ENCODE measurements at regions not wholly inside any gene's neighbourhood (a gene's known extent, or its start where the extent isn't known, plus 50 kb on each side); places are given as distances from the start of the nearest gene placed in this dataset.

DNA sequence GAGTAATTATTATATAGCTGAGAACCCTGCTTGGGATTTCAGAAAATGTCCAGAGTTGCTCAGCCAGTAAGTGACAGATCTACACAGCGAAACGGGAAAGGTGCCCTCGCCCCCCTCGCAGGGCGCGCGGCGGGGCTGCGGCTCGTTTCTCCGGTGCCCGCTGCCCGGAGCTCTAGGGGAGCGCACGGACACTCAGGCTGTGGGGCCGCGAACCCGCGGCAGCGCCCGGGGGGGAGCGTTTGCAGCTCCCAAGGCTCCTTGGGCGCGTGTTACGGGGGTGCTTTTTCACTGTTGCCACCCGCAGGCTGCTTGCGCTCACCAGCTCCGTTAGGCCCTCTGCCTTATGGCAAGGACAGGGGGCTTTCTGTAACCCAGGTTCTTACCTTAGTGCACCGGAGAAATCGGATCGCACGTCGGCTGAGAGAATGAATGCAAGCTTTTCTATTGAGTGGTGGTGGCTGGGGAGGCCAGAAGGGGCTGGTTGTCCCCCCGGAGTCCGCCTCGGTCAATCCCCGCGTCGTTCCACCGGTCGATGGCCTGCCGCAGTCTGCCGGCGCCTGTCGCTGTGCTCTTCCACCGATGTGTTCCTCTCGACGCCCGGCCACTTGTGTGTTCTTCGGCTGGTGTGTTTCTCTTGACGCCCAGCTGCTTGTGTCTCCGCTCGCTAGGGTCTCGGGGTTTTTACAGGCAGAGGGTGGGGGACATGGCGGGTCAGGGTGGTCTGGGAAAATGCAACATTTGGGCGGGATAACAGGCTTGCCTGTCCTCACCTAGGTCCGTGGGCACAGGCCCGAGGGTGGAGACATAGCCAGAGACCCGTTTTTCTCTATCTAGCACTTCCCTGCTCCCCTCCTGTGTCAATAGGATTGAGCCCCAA, 758.8 kb upstream of the DDX18 start:
- H3K9me3 ChIP-seq (ENCODE audit: control insufficient read depth, insufficient read depth, low read depth, low read length): no peaks in the 10 kb centered on the region
- no peak overlapping the region for H3K4me3 ChIP-seq (replicated peaks in 1 of 4; ENCODE audit: control extremely low read depth in 1 of 4, insufficient read depth in 1 of 4, low read depth in 3 of 4, low read length in 4 of 4)
- TF ChIP-seq, protein P1, sequence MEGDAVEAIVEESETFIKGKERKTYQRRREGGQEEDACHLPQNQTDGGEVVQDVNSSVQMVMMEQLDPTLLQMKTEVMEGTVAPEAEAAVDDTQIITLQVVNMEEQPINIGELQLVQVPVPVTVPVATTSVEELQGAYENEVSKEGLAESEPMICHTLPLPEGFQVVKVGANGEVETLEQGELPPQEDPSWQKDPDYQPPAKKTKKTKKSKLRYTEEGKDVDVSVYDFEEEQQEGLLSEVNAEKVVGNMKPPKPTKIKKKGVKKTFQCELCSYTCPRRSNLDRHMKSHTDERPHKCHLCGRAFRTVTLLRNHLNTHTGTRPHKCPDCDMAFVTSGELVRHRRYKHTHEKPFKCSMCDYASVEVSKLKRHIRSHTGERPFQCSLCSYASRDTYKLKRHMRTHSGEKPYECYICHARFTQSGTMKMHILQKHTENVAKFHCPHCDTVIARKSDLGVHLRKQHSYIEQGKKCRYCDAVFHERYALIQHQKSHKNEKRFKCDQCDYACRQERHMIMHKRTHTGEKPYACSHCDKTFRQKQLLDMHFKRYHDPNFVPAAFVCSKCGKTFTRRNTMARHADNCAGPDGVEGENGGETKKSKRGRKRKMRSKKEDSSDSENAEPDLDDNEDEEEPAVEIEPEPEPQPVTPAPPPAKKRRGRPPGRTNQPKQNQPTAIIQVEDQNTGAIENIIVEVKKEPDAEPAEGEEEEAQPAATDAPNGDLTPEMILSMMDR (conservative IDR thresholded peaks at IDR 0.05 in 1 of 2, IDR thresholded peaks at IDR 0.05 in 1 of 2; ENCODE audit: low read depth in 1 of 2, low read length in 2 of 2): no peak
- no peak for TF ChIP-seq EZH2 (IDR thresholded peaks at IDR 0.05; ENCODE audit: low read length, missing control alignments)
- no peak overlapping the region for H3K9ac ChIP-seq (ENCODE audit: insufficient read depth, low read length)
- H3K4me1 ChIP-seq (ENCODE audit: control insufficient read depth, extremely low read depth, insufficient read depth, low read length): no peaks in the 10 kb centered on the region
- H3K27me3 ChIP-seq (ENCODE audit: control insufficient read depth, insufficient read depth, low read length): no peaks in the 10 kb centered on the region
- no peak overlapping the region for H3K27ac ChIP-seq (ENCODE audit: insufficient read depth, low read length)
- H3K36me3 ChIP-seq (ENCODE audit: control insufficient read depth, insufficient read depth, low read length): no peaks in the 10 kb centered on the region
- H3K79me2 ChIP-seq (ENCODE audit: control insufficient read depth, insufficient read depth, low read length): no peaks in the 10 kb centered on the region
- DNase-seq (ENCODE audit: low read depth in 2 of 2): no peak
- H2AFZ ChIP-seq (ENCODE audit: low read length): no peak overlapping the region
- H4K20me1 ChIP-seq (ENCODE audit: control insufficient read depth, extremely low read depth, insufficient read depth, low read length): no peaks in the 10 kb centered on the region
- H3K4me2 ChIP-seq (ENCODE audit: extremely low read depth, insufficient read depth, low read length): no peak overlapping the region

DNA sequence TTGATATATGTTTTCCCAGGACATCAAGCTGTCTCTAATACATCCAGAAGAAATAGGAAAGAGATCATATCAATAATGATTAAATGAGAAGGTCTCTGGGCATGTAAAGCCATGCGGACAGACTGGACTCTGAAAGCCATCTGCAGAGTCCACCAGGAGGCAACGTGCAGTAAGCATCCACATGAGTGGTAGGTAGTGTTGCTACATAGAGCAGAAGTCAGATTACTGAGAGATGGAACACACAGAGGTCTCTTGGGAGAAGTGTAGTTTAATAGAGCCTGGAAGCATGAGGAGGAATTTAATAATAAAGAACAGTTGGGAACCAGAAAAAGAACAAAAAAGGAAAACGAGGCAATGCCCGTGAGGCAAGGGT, 758.1 kb upstream of the DDX18 start:
- DNase-seq (ENCODE audit: low read depth in 2 of 2): no peak

DNA sequence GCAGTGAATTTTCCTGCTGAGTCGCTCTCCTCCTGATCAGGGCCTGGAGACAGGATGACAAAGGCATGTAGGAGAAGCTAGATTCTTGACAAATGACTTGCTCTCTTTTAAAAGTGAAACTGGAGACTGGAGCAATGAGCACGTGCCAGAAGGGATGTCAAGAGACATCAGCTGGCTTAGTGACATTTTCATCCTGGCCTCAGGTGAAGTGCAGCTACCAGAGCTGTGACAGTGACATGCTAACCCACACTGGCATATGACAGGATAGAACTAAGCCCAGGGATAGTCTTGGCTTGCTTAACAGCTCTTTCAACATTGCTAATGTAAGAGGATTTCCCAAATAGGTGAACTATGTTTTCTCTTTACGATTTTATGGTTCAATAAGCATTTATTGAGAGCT, 757.5 kb upstream of the DDX18 start:
- no peaks in the 10 kb centered on the region for H3K4me1 ChIP-seq (ENCODE audit: control insufficient read depth, extremely low read depth, insufficient read depth, low read length)
- H3K4me3 ChIP-seq (replicated peaks in 1 of 4; ENCODE audit: control extremely low read depth in 1 of 4, insufficient read depth in 1 of 4, low read depth in 3 of 4, low read length in 4 of 4): no peak overlapping the region
- no peak overlapping the region for H3K4me2 ChIP-seq (ENCODE audit: extremely low read depth, insufficient read depth, low read length)
- H3K9ac ChIP-seq (ENCODE audit: insufficient read depth, low read length): no peak overlapping the region
- H4K20me1 ChIP-seq (ENCODE audit: control insufficient read depth, extremely low read depth, insufficient read depth, low read length): no peaks in the 10 kb centered on the region
- TF ChIP-seq, protein P1 (conservative IDR thresholded peaks at IDR 0.05 in 1 of 2, IDR thresholded peaks at IDR 0.05 in 1 of 2; ENCODE audit: low read depth in 1 of 2, low read length in 2 of 2): no peak
- no peak for TF ChIP-seq EZH2 (IDR thresholded peaks at IDR 0.05; ENCODE audit: low read length, missing control alignments)
- no peak overlapping the region for H3K27ac ChIP-seq (ENCODE audit: insufficient read depth, low read length)
- H3K9me3 ChIP-seq (ENCODE audit: control insufficient read depth, insufficient read depth, low read depth, low read length): no peaks in the 10 kb centered on the region
- H3K36me3 ChIP-seq (ENCODE audit: control insufficient read depth, insufficient read depth, low read length): no peaks in the 10 kb centered on the region
- DNase-seq (ENCODE audit: low read depth in 2 of 2): no peak
- no peaks in the 10 kb centered on the region for H3K27me3 ChIP-seq (ENCODE audit: control insufficient read depth, insufficient read depth, low read length)
- no peaks in the 10 kb centered on the region for H3K79me2 ChIP-seq (ENCODE audit: control insufficient read depth, insufficient read depth, low read length)
- H2AFZ ChIP-seq (ENCODE audit: low read length): no peak overlapping the region

More for the DNA sequence above, 758.1 kb upstream of the DDX18 start:
- TF ChIP-seq, protein P1 (conservative IDR thresholded peaks at IDR 0.05 in 1 of 2, IDR thresholded peaks at IDR 0.05 in 1 of 2; ENCODE audit: low read depth in 1 of 2, low read length in 2 of 2): no peak
- Histone ChIP-seq H3K36me3 (ENCODE audit: control insufficient read depth, insufficient read depth, low read length) (no peaks in the 10 kb centered on the region), H4K20me1 (ENCODE audit: control insufficient read depth, extremely low read depth, insufficient read depth, low read length) (no peaks in the 10 kb centered on the region), H3K27me3 (ENCODE audit: control insufficient read depth, insufficient read depth, low read length) (no peaks in the 10 kb centered on the region), H3K4me1 (ENCODE audit: control insufficient read depth, extremely low read depth, insufficient read depth, low read length) (no peaks in the 10 kb centered on the region), H3K79me2 (ENCODE audit: control insufficient read depth, insufficient read depth, low read length) (no peaks in the 10 kb centered on the region), H3K4me2 (ENCODE audit: extremely low read depth, insufficient read depth, low read length) (no peak overlapping the region), H3K27ac (ENCODE audit: insufficient read depth, low read length) (no peak overlapping the region), H3K9ac (ENCODE audit: insufficient read depth, low read length) (no peak overlapping the region), H3K4me3 (replicated peaks in 1 of 4; ENCODE audit: control extremely low read depth in 1 of 4, insufficient read depth in 1 of 4, low read depth in 3 of 4, low read length in 4 of 4) (no peak overlapping the region), H3K9me3 (ENCODE audit: control insufficient read depth, insufficient read depth, low read depth, low read length) (no peaks in the 10 kb centered on the region), H2AFZ (ENCODE audit: low read length) (no peak overlapping the region)

Measured in fibroblast of lung (primary cell).